AG04449 (cell line): ENCODE measurements at regions not wholly inside any gene's neighbourhood (a gene's known extent, or its start where the extent isn't known, plus 50 kb on each side); places are given as distances from the start of the nearest gene placed in this dataset.
"Not testable (repeated sequence)": the region's sequence is repeated elsewhere in the genome, so short reads cannot be mapped to it uniquely, and the experiment has no call there.

ENCODE experiments used
- CTCF ChIA-PET: fragments of 350-600 bp; formaldehyde crosslinking; extraction: SDS; loops from one replicate; lab custom pipeline; 2021; ENCODE audit warnings: antibody characterized with exemption; lab: Yijun Ruan, JAX
- POLR2A ChIA-PET: fragments of 400-600, 350-600 bp; formaldehyde crosslinking; extraction: SDS; loops from one replicate; lab custom pipeline; 2020; ENCODE audit warnings: antibody characterized with exemption, inconsistent platforms; lab: Yijun Ruan, JAX
- DNase-seq: peaks from one replicate; pipeline ENCODE4 v3.0.0-alpha.2; 2010; ENCODE audit warnings: low read depth, low spot score
- H3K4me3 ChIP-seq: 2 replicates; pipeline ENCODE4 v1.5.1; 2011; ENCODE audit warnings: low read depth, mild to moderate bottlenecking, control low read depth, low read length
- CTCF ChIP-seq: IDR thresholded peaks from one replicate; pipeline ENCODE4 v1.5.1; 2011; ENCODE audit warnings: mild to moderate bottlenecking, moderate library complexity, low read length, control low read depth, inconsistent platforms; ENCODE audit not compliant: insufficient read depth; ENCODE audit errors: missing control alignments

GRCh38 chr12:23140710-23141109 is 515.7 kb downstream of the ETNK1 start:
- POLR2A ChIA-PET: no interaction called here

GRCh38 chr12:23141335-23141734 is 516.4 kb downstream of the ETNK1 start:
- no peak for TF ChIP-seq CTCF
- H3K4me3 ChIP-seq: no peak overlapping the region
- ChIA-PET CTCF (no interaction called here), POLR2A (no interaction called here)
- DNase-seq: no peak

More at GRCh38 chr12:23140710-23141109, 515.7 kb downstream of the ETNK1 start:
- DNase-seq: no peak
- TF ChIP-seq CTCF: no peak
- CTCF ChIA-PET: no interaction called here
- H3K4me3 ChIP-seq: no peak overlapping the region

- DNase-seq, H3K4me3 ChIP-seq, POLR2A ChIA-PET, CTCF ChIA-PET: not testable (repeated sequence)
These were observed 521.1 kb downstream of the ETNK1 start for GRCh38 chr12:23146070-23146469.

- DNase-seq: no peak
- no peak for TF ChIP-seq CTCF
- POLR2A ChIA-PET: no interaction called here
- H3K4me3 ChIP-seq: no peak overlapping the region
- CTCF ChIA-PET: no interaction called here
These were observed 543.5 kb downstream of the ETNK1 start for GRCh38 chr12:23168459-23168858.

DNA sequence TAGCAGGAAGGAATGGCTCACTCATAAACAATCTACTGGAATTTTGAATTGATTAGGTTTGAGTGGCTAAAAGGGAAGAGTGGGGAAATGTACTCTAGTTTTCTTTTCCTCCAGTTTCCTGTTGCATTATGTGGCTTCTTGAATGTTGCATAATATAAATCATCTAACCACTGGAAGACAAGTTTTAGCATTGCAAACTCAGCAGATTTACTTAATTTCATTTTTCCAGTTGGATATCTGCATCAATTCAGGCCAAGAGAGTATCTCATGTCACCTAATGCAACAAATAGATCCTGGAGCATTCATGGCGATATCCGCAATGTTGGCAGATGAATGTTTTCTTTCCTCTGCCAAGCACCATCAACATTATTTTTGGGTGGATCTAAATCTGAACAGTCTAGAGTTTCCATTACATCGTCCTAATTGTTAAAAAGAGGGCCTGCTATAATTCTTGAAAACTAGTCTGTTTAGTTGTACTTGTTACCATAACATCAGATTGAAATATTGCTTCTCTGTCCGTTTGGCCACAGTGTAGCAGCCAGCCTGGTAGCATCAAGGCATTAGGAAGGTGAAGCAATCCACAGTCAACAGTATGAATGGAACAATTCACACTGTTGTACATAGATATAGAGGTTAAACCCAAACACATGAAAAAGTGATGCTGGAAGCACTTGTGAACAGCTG is 544.2 kb downstream of the ETNK1 start:
- no peak overlapping the region for H3K4me3 ChIP-seq
- ChIA-PET CTCF (no interaction called here), POLR2A (no interaction called here)
- DNase-seq: no peak
- no peak for TF ChIP-seq CTCF

DNA sequence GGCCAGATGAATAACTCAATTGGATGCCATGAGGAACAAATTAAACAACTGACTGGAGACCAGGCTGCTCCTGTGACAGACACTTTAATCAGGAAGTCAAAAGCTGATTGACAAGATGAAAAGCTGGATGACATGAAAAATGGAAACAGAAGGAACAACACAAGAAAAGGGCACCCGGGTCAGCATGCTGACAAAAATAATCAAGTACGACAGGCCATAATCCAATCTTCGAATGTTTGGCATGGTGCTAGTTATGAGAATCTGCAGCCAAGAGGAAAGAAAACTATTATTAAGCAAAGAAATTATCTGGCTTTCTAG is 544.7 kb downstream of the ETNK1 start:
- no peak overlapping the region for H3K4me3 ChIP-seq
- no peak for TF ChIP-seq CTCF
- CTCF ChIA-PET: no interaction called here
- no peak for DNase-seq
- POLR2A ChIA-PET: no interaction called here

- ChIA-PET POLR2A (no interaction called here), CTCF (no interaction called here)
- no peak overlapping the region for H3K4me3 ChIP-seq
- no peak for DNase-seq
- no peak for TF ChIP-seq CTCF
These were observed 549.9 kb downstream of the ETNK1 start for GRCh38 chr12:23174917-23175316.
